PC-3 (cell line): ENCODE measurements at regions not wholly inside any gene's neighbourhood (a gene's known extent, or its start where the extent isn't known, plus 50 kb on each side); places are given as distances from the start of the nearest gene placed in this dataset.

Source experiments
- EZH2 ChIP-seq: fragments of 300-600 bp; sonication (generic); IDR thresholded peaks from one replicate; pipeline ENCODE4 v1.6.1; 2017; ENCODE audit warnings: antibody characterized with exemption, mild to moderate bottlenecking, low read length; ENCODE audit not compliant: unreplicated experiment
- EZH2phosphoT487 ChIP-seq: fragments of 300-600 bp; sonication (generic); IDR thresholded peaks from 2 replicates; pipeline ENCODE4 v1.6.1; 2018; ENCODE audit warnings: mild to moderate bottlenecking, antibody characterized with exemption, low read length, borderline replicate concordance
- TF ChIP-seq, protein P1 (sequence below): fragments of 300-600 bp; sonication (generic); conservative IDR thresholded peaks from 2 replicates; pipeline ENCODE4 v1.5.1; 2017; ENCODE audit warnings: antibody characterized with exemption, low read depth, mild to moderate bottlenecking, low read length

DNA sequence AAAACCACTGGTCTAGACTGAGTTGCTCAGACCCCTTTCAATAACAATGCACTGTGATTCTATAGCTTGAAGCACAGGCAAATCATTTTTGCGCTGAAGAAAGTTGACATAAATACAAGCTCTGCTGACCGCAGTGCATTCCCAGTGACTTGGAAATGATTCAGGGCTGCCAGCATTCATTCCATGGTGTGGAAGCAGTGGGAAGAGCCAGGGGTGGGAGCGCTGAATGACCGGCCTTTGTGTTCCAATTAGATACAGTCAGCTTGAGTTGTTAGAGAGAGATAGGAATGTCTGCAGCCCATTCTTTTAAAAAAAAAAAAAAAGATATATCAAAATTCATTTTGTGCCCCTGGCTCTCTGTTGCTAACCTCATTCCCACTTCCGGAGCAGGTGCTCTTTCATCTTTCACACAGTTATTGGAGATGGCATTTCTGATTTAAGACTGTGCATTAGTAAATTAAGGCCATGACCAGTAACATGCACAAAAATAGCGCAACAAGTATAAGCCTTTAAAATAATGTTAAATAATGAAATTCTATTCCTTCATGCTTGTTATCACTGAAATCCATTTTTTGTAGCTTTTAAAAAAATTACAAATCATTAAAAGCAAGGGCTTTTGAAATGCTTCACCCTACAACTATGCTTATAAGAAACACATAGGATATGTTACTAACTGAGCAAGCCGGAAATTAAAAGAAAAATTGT, 59.4 kb upstream of the CTLA4 start:
- TF ChIP-seq, protein P1, sequence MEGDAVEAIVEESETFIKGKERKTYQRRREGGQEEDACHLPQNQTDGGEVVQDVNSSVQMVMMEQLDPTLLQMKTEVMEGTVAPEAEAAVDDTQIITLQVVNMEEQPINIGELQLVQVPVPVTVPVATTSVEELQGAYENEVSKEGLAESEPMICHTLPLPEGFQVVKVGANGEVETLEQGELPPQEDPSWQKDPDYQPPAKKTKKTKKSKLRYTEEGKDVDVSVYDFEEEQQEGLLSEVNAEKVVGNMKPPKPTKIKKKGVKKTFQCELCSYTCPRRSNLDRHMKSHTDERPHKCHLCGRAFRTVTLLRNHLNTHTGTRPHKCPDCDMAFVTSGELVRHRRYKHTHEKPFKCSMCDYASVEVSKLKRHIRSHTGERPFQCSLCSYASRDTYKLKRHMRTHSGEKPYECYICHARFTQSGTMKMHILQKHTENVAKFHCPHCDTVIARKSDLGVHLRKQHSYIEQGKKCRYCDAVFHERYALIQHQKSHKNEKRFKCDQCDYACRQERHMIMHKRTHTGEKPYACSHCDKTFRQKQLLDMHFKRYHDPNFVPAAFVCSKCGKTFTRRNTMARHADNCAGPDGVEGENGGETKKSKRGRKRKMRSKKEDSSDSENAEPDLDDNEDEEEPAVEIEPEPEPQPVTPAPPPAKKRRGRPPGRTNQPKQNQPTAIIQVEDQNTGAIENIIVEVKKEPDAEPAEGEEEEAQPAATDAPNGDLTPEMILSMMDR: no peak
- TF ChIP-seq EZH2: no peak
- TF ChIP-seq EZH2phosphoT487: no peak
